ENCODE measurements at regions not wholly inside any gene's neighbourhood (a gene's known extent, or its start where the extent isn't known, plus 50 kb on each side); places are given as distances from the start of the nearest gene placed in this dataset.
"Not testable (repeated sequence)": the region's sequence is repeated elsewhere in the genome, so short reads cannot be mapped to it uniquely, and the experiment has no call there.

GRCh38 chr2:242109819-242110218, 240.3 kb downstream of the RTP5 start:
- H3K4me3 ChIP-seq (replicated peaks in 1 of 2; ENCODE audit: low read depth in 1 of 2, low read length in 2 of 2); DNase-seq (ENCODE audit: low read depth, low spot score); H3K9me2 ChIP-seq (ENCODE audit: insufficient read depth); H3K9me3 ChIP-seq (ENCODE audit: control insufficient read depth in 1 of 2, insufficient read depth in 1 of 2, low read depth in 1 of 2, low read length in 2 of 2); H3K27me3 ChIP-seq (ENCODE audit: insufficient read depth, low read length); H3K36me3 ChIP-seq (ENCODE audit: control insufficient read depth in 1 of 2, insufficient read depth in 2 of 2, low read length in 2 of 2); CTCF ChIA-PET; H3K27ac ChIP-seq (ENCODE audit: low read depth, low read length); H3K4me2 ChIP-seq (ENCODE audit: low read length); RAD21 ChIA-PET (ENCODE audit: low non-redundant PET in 1 of 2, low total read pairs in 2 of 2, uncharacterized antibody in 2 of 2, unreplicated experiment in 2 of 2); H4K20me1 ChIP-seq (ENCODE audit: insufficient read depth); BruUV-seq (replicated peaks); POLR2A ChIA-PET; H3K9ac ChIP-seq (ENCODE audit: low read length); H3K4me1 ChIP-seq (ENCODE audit: control insufficient read depth in 1 of 2, insufficient read depth in 2 of 2, low read length in 2 of 2); H3K79me2 ChIP-seq (ENCODE audit: insufficient read depth, low read length); H2AFZ ChIP-seq (ENCODE audit: low read depth, low read length, poor library complexity, severe bottlenecking); intact Hi-C loops (cut with micrococcal nuclease); ATAC-seq: not testable (repeated sequence)

GRCh38 chr2:242111954-242112353, 242.4 kb downstream of the RTP5 start:
- H3K9ac ChIP-seq (ENCODE audit: low read length); H3K36me3 ChIP-seq (ENCODE audit: control insufficient read depth in 1 of 2, insufficient read depth in 2 of 2, low read length in 2 of 2); BruUV-seq (replicated peaks); H3K4me1 ChIP-seq (ENCODE audit: control insufficient read depth in 1 of 2, insufficient read depth in 2 of 2, low read length in 2 of 2); RAD21 ChIA-PET (ENCODE audit: low non-redundant PET in 1 of 2, low total read pairs in 2 of 2, uncharacterized antibody in 2 of 2, unreplicated experiment in 2 of 2); H3K9me3 ChIP-seq (ENCODE audit: control insufficient read depth in 1 of 2, insufficient read depth in 1 of 2, low read depth in 1 of 2, low read length in 2 of 2); CTCF ChIA-PET; H3K9me2 ChIP-seq (ENCODE audit: insufficient read depth); H3K79me2 ChIP-seq (ENCODE audit: insufficient read depth, low read length); H3K27me3 ChIP-seq (ENCODE audit: insufficient read depth, low read length); ATAC-seq; POLR2A ChIA-PET; DNase-seq (ENCODE audit: low read depth, low spot score); H3K4me3 ChIP-seq (replicated peaks in 1 of 2; ENCODE audit: low read depth in 1 of 2, low read length in 2 of 2); intact Hi-C loops (cut with micrococcal nuclease); H2AFZ ChIP-seq (ENCODE audit: low read depth, low read length, poor library complexity, severe bottlenecking); H3K4me2 ChIP-seq (ENCODE audit: low read length); H3K27ac ChIP-seq (ENCODE audit: low read depth, low read length); H4K20me1 ChIP-seq (ENCODE audit: insufficient read depth): not testable (repeated sequence)

GRCh38 chr2:242113492-242113891, 244.0 kb downstream of the RTP5 start:
- H3K79me2 ChIP-seq (ENCODE audit: insufficient read depth, low read length); POLR2A ChIA-PET; CTCF ChIA-PET; H3K4me2 ChIP-seq (ENCODE audit: low read length); H2AFZ ChIP-seq (ENCODE audit: low read depth, low read length, poor library complexity, severe bottlenecking); H3K27me3 ChIP-seq (ENCODE audit: insufficient read depth, low read length); ATAC-seq; DNase-seq (ENCODE audit: low read depth, low spot score); H3K36me3 ChIP-seq (ENCODE audit: control insufficient read depth in 1 of 2, insufficient read depth in 2 of 2, low read length in 2 of 2); intact Hi-C loops (cut with micrococcal nuclease); RAD21 ChIA-PET (ENCODE audit: low non-redundant PET in 1 of 2, low total read pairs in 2 of 2, uncharacterized antibody in 2 of 2, unreplicated experiment in 2 of 2); H3K9me3 ChIP-seq (ENCODE audit: control insufficient read depth in 1 of 2, insufficient read depth in 1 of 2, low read depth in 1 of 2, low read length in 2 of 2); H3K4me3 ChIP-seq (replicated peaks in 1 of 2; ENCODE audit: low read depth in 1 of 2, low read length in 2 of 2); H4K20me1 ChIP-seq (ENCODE audit: insufficient read depth); H3K9me2 ChIP-seq (ENCODE audit: insufficient read depth); BruUV-seq (replicated peaks); H3K4me1 ChIP-seq (ENCODE audit: control insufficient read depth in 1 of 2, insufficient read depth in 2 of 2, low read length in 2 of 2); H3K27ac ChIP-seq (ENCODE audit: low read depth, low read length); H3K9ac ChIP-seq (ENCODE audit: low read length): not testable (repeated sequence)

GRCh38 chr2:242116676-242117075, 247.1 kb downstream of the RTP5 start:
- intact Hi-C loops (cut with micrococcal nuclease); H3K4me3 ChIP-seq (replicated peaks in 1 of 2; ENCODE audit: low read depth in 1 of 2, low read length in 2 of 2); H3K4me1 ChIP-seq (ENCODE audit: control insufficient read depth in 1 of 2, insufficient read depth in 2 of 2, low read length in 2 of 2); H3K27me3 ChIP-seq (ENCODE audit: insufficient read depth, low read length); CTCF ChIA-PET; H3K9me3 ChIP-seq (ENCODE audit: control insufficient read depth in 1 of 2, insufficient read depth in 1 of 2, low read depth in 1 of 2, low read length in 2 of 2); H4K20me1 ChIP-seq (ENCODE audit: insufficient read depth); H2AFZ ChIP-seq (ENCODE audit: low read depth, low read length, poor library complexity, severe bottlenecking); POLR2A ChIA-PET; H3K4me2 ChIP-seq (ENCODE audit: low read length); ATAC-seq; RAD21 ChIA-PET (ENCODE audit: low non-redundant PET in 1 of 2, low total read pairs in 2 of 2, uncharacterized antibody in 2 of 2, unreplicated experiment in 2 of 2); H3K9me2 ChIP-seq (ENCODE audit: insufficient read depth); H3K36me3 ChIP-seq (ENCODE audit: control insufficient read depth in 1 of 2, insufficient read depth in 2 of 2, low read length in 2 of 2); H3K27ac ChIP-seq (ENCODE audit: low read depth, low read length); H3K9ac ChIP-seq (ENCODE audit: low read length); H3K79me2 ChIP-seq (ENCODE audit: insufficient read depth, low read length); BruUV-seq (replicated peaks); DNase-seq (ENCODE audit: low read depth, low spot score): not testable (repeated sequence)

GRCh38 chr2:242117305-242117704, 247.8 kb downstream of the RTP5 start:
- H3K27ac ChIP-seq (ENCODE audit: low read depth, low read length); ATAC-seq; BruUV-seq (replicated peaks); POLR2A ChIA-PET; H3K27me3 ChIP-seq (ENCODE audit: insufficient read depth, low read length); intact Hi-C loops (cut with micrococcal nuclease); CTCF ChIA-PET; H3K9me3 ChIP-seq (ENCODE audit: control insufficient read depth in 1 of 2, insufficient read depth in 1 of 2, low read depth in 1 of 2, low read length in 2 of 2); DNase-seq (ENCODE audit: low read depth, low spot score); H2AFZ ChIP-seq (ENCODE audit: low read depth, low read length, poor library complexity, severe bottlenecking); H4K20me1 ChIP-seq (ENCODE audit: insufficient read depth); H3K4me2 ChIP-seq (ENCODE audit: low read length); H3K4me1 ChIP-seq (ENCODE audit: control insufficient read depth in 1 of 2, insufficient read depth in 2 of 2, low read length in 2 of 2); H3K9ac ChIP-seq (ENCODE audit: low read length); H3K4me3 ChIP-seq (replicated peaks in 1 of 2; ENCODE audit: low read depth in 1 of 2, low read length in 2 of 2); H3K36me3 ChIP-seq (ENCODE audit: control insufficient read depth in 1 of 2, insufficient read depth in 2 of 2, low read length in 2 of 2); H3K9me2 ChIP-seq (ENCODE audit: insufficient read depth); H3K79me2 ChIP-seq (ENCODE audit: insufficient read depth, low read length); RAD21 ChIA-PET (ENCODE audit: low non-redundant PET in 1 of 2, low total read pairs in 2 of 2, uncharacterized antibody in 2 of 2, unreplicated experiment in 2 of 2): not testable (repeated sequence)
